HFFc6 (cell line): ENCODE measurements at regions not wholly inside any gene's neighbourhood (a gene's known extent, or its start where the extent isn't known, plus 50 kb on each side); places are given as distances from the start of the nearest gene placed in this dataset.

Experiments
- DNase-seq: peaks from one replicate; pipeline ENCODE4 v3.0.0-alpha.2; 2018
- H3K27ac Mint-ChIP-seq: 2 replicates; pipeline ENCODE4 v1.8.0; 2020; ENCODE audit warnings: mild to moderate bottlenecking, mixed read lengths
- H3K27me3 Mint-ChIP-seq: 2 replicates; pipeline ENCODE4 v1.8.0; 2021; ENCODE audit warnings: mild to moderate bottlenecking, moderate library complexity, mixed read lengths; ENCODE audit not compliant: insufficient read depth
- H3K36me3 Mint-ChIP-seq: 2 replicates; pipeline ENCODE4 v1.8.0; 2021; ENCODE audit warnings: low read depth, mixed read lengths
- H3K4me1 Mint-ChIP-seq: 2 replicates; pipeline ENCODE4 v1.8.0; 2020; ENCODE audit warnings: low read depth, mixed read lengths
- H3K4me3 Mint-ChIP-seq: 2 replicates; pipeline ENCODE4 v1.8.0; 2020; ENCODE audit warnings: mild to moderate bottlenecking, moderate library complexity, mixed read lengths
- H3K9me3 Mint-ChIP-seq: 2 replicates; pipeline ENCODE4 v1.8.0; 2020; ENCODE audit warnings: mild to moderate bottlenecking, mixed read lengths
- CTCF ChIP-seq: fragments of 200-600 bp; sonication (generic); IDR thresholded peaks from 2 replicates; pipeline ENCODE4 v1.5.0; 2021; ENCODE audit warnings: antibody characterized with exemption, mild to moderate bottlenecking

GRCh38 chr7:119660080-119660479, 612.9 kb upstream of the KCND2 start:
- H3K4me1 Mint-ChIP-seq, result peaks cover 6% of the 10 kb centered on the region; the same call in 1 of the 2 replicates
- no peak for TF ChIP-seq CTCF
- H3K27me3 Mint-ChIP-seq, result no peaks in the 10 kb centered on the region
- no peaks in the 10 kb centered on the region for H3K36me3 Mint-ChIP-seq
- no peak overlapping the region for H3K27ac Mint-ChIP-seq
- no peak for DNase-seq
- peaks cover 5% of the 10 kb centered on the region for H3K9me3 Mint-ChIP-seq
- H3K4me3 Mint-ChIP-seq, result no peak overlapping the region

GRCh38 chr7:119664601-119665000, 608.4 kb upstream of the KCND2 start:
- Mint-ChIP-seq H3K36me3 (no peaks in the 10 kb centered on the region), H3K4me1 (peaks cover 6% of the 10 kb centered on the region; the same call in 1 of the 2 replicates), H3K27ac (no peak overlapping the region; the same call in 1 of the 2 replicates), H3K4me3 (no peak overlapping the region), H3K27me3 (no peaks in the 10 kb centered on the region), H3K9me3 (peaks cover 16% of the 10 kb centered on the region)
- peak; percentile 12 for DNase-seq
- TF ChIP-seq CTCF, result no peak

GRCh38 chr7:119665796-119666195, 607.2 kb upstream of the KCND2 start:
- TF ChIP-seq CTCF, result no peak
- no peak overlapping the region for H3K4me3 Mint-ChIP-seq
- peaks cover 21% of the 10 kb centered on the region for H3K9me3 Mint-ChIP-seq
- DNase-seq, result no peak
- no peaks in the 10 kb centered on the region for H3K27me3 Mint-ChIP-seq
- H3K27ac Mint-ChIP-seq, result no peak overlapping the region
- H3K36me3 Mint-ChIP-seq, result no peaks in the 10 kb centered on the region
- H3K4me1 Mint-ChIP-seq, result peaks cover 6% of the 10 kb centered on the region; the same call in 1 of the 2 replicates

GRCh38 chr7:119681336-119681735, 591.6 kb upstream of the KCND2 start:
- no peak for TF ChIP-seq CTCF
- Mint-ChIP-seq H3K4me3 (no peak overlapping the region), H3K36me3 (no peaks in the 10 kb centered on the region), H3K4me1 (no peaks in the 10 kb centered on the region), H3K9me3 (peaks cover 18% of the 10 kb centered on the region), H3K27ac (no peak overlapping the region), H3K27me3 (no peaks in the 10 kb centered on the region)
- DNase-seq, result no peak

GRCh38 chr7:119684763-119685162, 588.2 kb upstream of the KCND2 start:
- DNase-seq, result no peak
- Mint-ChIP-seq H3K9me3 (peaks cover 19% of the 10 kb centered on the region), H3K27ac (no peak overlapping the region), H3K36me3 (no peaks in the 10 kb centered on the region), H3K4me1 (no peaks in the 10 kb centered on the region), H3K27me3 (no peaks in the 10 kb centered on the region), H3K4me3 (no peak overlapping the region)
- TF ChIP-seq CTCF, result no peak

GRCh38 chr7:119685906-119686305, 587.1 kb upstream of the KCND2 start:
- TF ChIP-seq CTCF, result no peak
- Mint-ChIP-seq H3K36me3 (no peaks in the 10 kb centered on the region), H3K4me1 (no peaks in the 10 kb centered on the region), H3K9me3 (peaks cover 19% of the 10 kb centered on the region), H3K4me3 (no peak overlapping the region), H3K27ac (no peak overlapping the region), H3K27me3 (no peaks in the 10 kb centered on the region)
- DNase-seq, result no peak
